ENCODE measurements at regions not wholly inside any gene's neighbourhood (a gene's known extent, or its start where the extent isn't known, plus 50 kb on each side); places are given as distances from the start of the nearest gene placed in this dataset.

GRCh38 chr1:17488995-17489767 is 49.7 kb upstream of the RCC2 start:
- Histone ChIP-seq H3K4me3 (ENCODE audit: low read depth, low read length) (no peak overlapping the region), H3K27me3 (ENCODE audit: control insufficient read depth, insufficient read depth, low read length) (peaks cover 2% of the 10 kb centered on the region), H3K27ac (ENCODE audit: low read depth, low read length) (peak overlapping the region; percentile 31), H3K9me3 (ENCODE audit: control insufficient read depth, insufficient read depth, low read length) (no peaks in the 10 kb centered on the region)
- DNase-seq (ENCODE audit: low read depth, low spot score), result peak; percentile 23
- TF ChIP-seq CTCF (IDR thresholded peaks at IDR 0.05; ENCODE audit: low read depth, low read length), result no peak
- ChIA-PET CTCF (interaction anchor here (0.6 to 3.2 kb wide), 4 partner anchors 12 to 118 kb away, joined by 3 to 11 read pairs (median 8); no protein-coding TSS in a partner anchor), POLR2A (interaction anchor here (0.5 to 0.6 kb wide), 2 partner anchors 24 to 63 kb away, joined by 3 read pairs; no protein-coding TSS in a partner anchor)

Data from AG04450 (cell line).